PC-3 (cell line): ENCODE measurements at regions not wholly inside any gene's neighbourhood (a gene's known extent, or its start where the extent isn't known, plus 50 kb on each side); places are given as distances from the start of the nearest gene placed in this dataset.

ENCODE experiments used
- ATAC-seq: fragments of 200-7000 bp; cut with Tn5 transposase; 2 replicates; pipeline ENCODE4 v1.9.1; 2020; ENCODE audit warnings: mild to moderate bottlenecking, moderate library complexity
- BruUV-seq: library from RNA; stranded (reverse); fragments of 400-500 nt; replicated peaks from 2 replicates; lab custom pipeline; 2021; lab: Mats Ljungman, UMichigan
- CTCF ChIA-PET: fragments of 300-600 bp; sonication (Branson Sonifier 250); formaldehyde crosslinking; loops from one replicate; lab custom pipeline; 2022; ENCODE audit warnings: antibody characterized with exemption; lab: Charles Lee
- POLR2A ChIA-PET: fragments of 300-600 bp; sonication (Branson Sonifier 250); formaldehyde crosslinking; loops from one replicate; lab custom pipeline; 2022; ENCODE audit warnings: antibody characterized with exemption; ENCODE audit not compliant: unreplicated experiment; lab: Charles Lee
- DNase-seq: peaks from one replicate; pipeline ENCODE4 v3.0.0-alpha.2; 2015
- H2AFZ ChIP-seq: fragments of 300-600 bp; sonication (generic); 2 replicates; pipeline ENCODE4 v1.6.0; 2016; ENCODE audit warnings: antibody characterized with exemption, low read length
- H3F3A ChIP-seq: fragments of 300-600 bp; sonication (generic); one replicate; pipeline ENCODE4 v1.6.0; 2017; ENCODE audit warnings: antibody characterized with exemption, low read length, control low read depth, mild to moderate bottlenecking; ENCODE audit not compliant: unreplicated experiment
- H3K27ac ChIP-seq: fragments of 300-600 bp; sonication (generic); 2 replicates; pipeline ENCODE4 v1.5.1; 2016; ENCODE audit warnings: mild to moderate bottlenecking, low read length
- H3K27me3 ChIP-seq: fragments of 300-600 bp; sonication (generic); 2 replicates; pipeline ENCODE4 v1.6.1; 2016; ENCODE audit warnings: low read length, mixed read lengths
- H3K36me3 ChIP-seq: fragments of 300-600 bp; sonication (generic); 2 replicates; pipeline ENCODE4 v1.6.1; 2016; ENCODE audit warnings: low read depth, mixed run types, low read length, mixed read lengths
- H3K4me1 ChIP-seq: fragments of 300-600 bp; sonication (generic); 2 replicates; pipeline ENCODE4 v1.5.1; 2016; ENCODE audit warnings: low read length; ENCODE audit not compliant: insufficient read depth
- H3K4me2 ChIP-seq: fragments of 300-600 bp; sonication (generic); 2 replicates; pipeline ENCODE4 v1.6.0; 2016; ENCODE audit warnings: low read length
- H3K4me3 ChIP-seq: fragments of 300-600 bp; sonication (generic); 2 replicates; pipeline ENCODE4 v1.5.1; 2016; ENCODE audit warnings: mild to moderate bottlenecking, low read length, mixed read lengths
- H3K79me2 ChIP-seq: fragments of 300-600 bp; sonication (generic); 2 replicates; pipeline ENCODE4 v1.6.1; 2017; ENCODE audit warnings: low read length, mixed read lengths
- H3K9ac ChIP-seq: fragments of 300-600 bp; sonication (generic); 2 replicates; pipeline ENCODE4 v1.6.0; 2016; ENCODE audit warnings: mild to moderate bottlenecking, low read length
- H3K9me2 ChIP-seq: fragments of 300-600 bp; sonication (generic); replicated peaks from 2 replicates; pipeline ENCODE4 v1.6.1; 2016; ENCODE audit warnings: mixed run types, low read length, mixed read lengths
- H3K9me3 ChIP-seq: fragments of 300-600 bp; sonication (generic); 2 replicates; pipeline ENCODE4 v1.6.1; 2016; ENCODE audit warnings: low read length, mixed read lengths
- H4K20me1 ChIP-seq: fragments of 300-600 bp; sonication (generic); 2 replicates; pipeline ENCODE4 v1.6.1; 2016; ENCODE audit warnings: low read length, mixed read lengths
- CTCF ChIP-seq: fragments of 300-600 bp; sonication (generic); conservative IDR thresholded peaks from 2 replicates; pipeline ENCODE4 v1.5.1; 2017; ENCODE audit warnings: antibody characterized with exemption, low read depth, mild to moderate bottlenecking, low read length
- EZH2 ChIP-seq: fragments of 300-600 bp; sonication (generic); IDR thresholded peaks from one replicate; pipeline ENCODE4 v1.6.1; 2017; ENCODE audit warnings: antibody characterized with exemption, mild to moderate bottlenecking, low read length; ENCODE audit not compliant: unreplicated experiment
- EZH2phosphoT487 ChIP-seq: fragments of 300-600 bp; sonication (generic); IDR thresholded peaks from 2 replicates; pipeline ENCODE4 v1.6.1; 2018; ENCODE audit warnings: mild to moderate bottlenecking, antibody characterized with exemption, low read length, borderline replicate concordance
- intact Hi-C: fragments of 100-400 bp; cut with micrococcal nuclease; formaldehyde crosslinking; loops from 2 replicates; pipeline ENCODE4 v1.9.0; 2023

DNA sequence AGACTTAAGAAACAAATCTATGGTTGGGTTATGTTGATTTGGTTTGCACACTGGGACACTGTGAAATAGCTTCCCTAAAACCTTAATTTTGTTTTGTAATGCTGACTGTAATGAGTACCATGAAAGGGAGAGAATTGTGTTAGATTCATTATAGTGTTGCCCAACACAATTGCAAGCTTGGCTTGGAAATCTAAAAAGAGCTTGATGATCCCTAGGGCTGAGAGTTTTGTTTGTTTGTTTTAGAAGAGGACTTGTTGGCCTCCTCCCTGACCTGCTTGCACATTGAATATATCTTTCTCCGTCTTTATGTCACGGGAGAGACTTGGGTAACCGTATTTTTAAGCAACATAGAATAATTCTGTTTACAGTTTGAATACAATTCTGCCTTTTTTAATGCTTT is 410.1 kb downstream of the ARL4A start:
- Histone ChIP-seq H3K9me2 (no peaks in the 10 kb centered on the region), H2AFZ (no peak overlapping the region), H3F3A (no peaks in the 10 kb centered on the region), H3K27me3 (no peaks in the 10 kb centered on the region), H3K4me1 (peaks cover 18% of the 10 kb centered on the region), H3K9me3 (no peaks in the 10 kb centered on the region), H3K4me3 (no peak overlapping the region), H3K27ac (no peak overlapping the region), H3K4me2 (no peak overlapping the region), H3K36me3 (no peaks in the 10 kb centered on the region), H3K79me2 (no peaks in the 10 kb centered on the region), H4K20me1 (no peaks in the 10 kb centered on the region), H3K9ac (no peak overlapping the region)
- POLR2A ChIA-PET, result no interaction called here
- no peak for TF ChIP-seq EZH2phosphoT487
- no peak for TF ChIP-seq CTCF
- no peak for TF ChIP-seq EZH2
- no TSS peak for BruUV-seq
- DNase-seq (no peak), ATAC-seq (no peak)
- CTCF ChIA-PET, result no interaction called here
- intact Hi-C loops, result loop anchor here (5.0 kb wide), 1 partner anchor 45 kb away; no protein-coding TSS in a partner anchor

DNA sequence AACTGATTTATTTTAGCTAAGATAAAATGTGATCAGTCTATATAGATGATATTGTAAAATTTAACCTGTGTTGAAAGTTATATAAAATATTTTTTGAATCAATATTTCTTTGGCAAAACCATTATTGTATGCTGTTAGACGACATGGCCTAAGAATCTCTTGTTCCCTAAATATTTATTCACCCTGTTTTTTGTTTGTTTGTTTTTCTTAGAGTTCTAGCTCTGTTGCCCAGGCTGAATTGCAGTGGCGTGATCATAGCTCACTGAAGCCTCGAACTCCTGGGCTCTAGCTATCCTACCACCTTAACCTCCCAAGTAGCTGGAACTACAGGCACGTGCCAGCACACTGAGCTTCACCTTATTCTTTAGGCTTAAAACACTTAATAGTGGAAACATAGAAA is 410.7 kb downstream of the ARL4A start:
- Histone ChIP-seq H3K4me2 (no peak overlapping the region), H4K20me1 (no peaks in the 10 kb centered on the region), H3K27me3 (no peaks in the 10 kb centered on the region), H3K27ac (peak overlapping the region; percentile 61; the same call in 1 of the 2 replicates), H3K4me1 (peaks cover 18% of the 10 kb centered on the region), H3F3A (no peaks in the 10 kb centered on the region), H3K9ac (no peak overlapping the region), H3K36me3 (no peaks in the 10 kb centered on the region), H3K9me2 (no peaks in the 10 kb centered on the region), H2AFZ (no peak overlapping the region), H3K4me3 (no peak overlapping the region), H3K9me3 (no peaks in the 10 kb centered on the region), H3K79me2 (no peaks in the 10 kb centered on the region)
- DNase-seq (no peak), ATAC-seq (no peak)
- CTCF ChIA-PET, result no interaction called here
- BruUV-seq, result no TSS peak
- intact Hi-C loops, result loop anchor here (2.0 to 5.0 kb wide), 2 partner anchors 21 to 46 kb away; no protein-coding TSS in a partner anchor
- POLR2A ChIA-PET, result no interaction called here
- TF ChIP-seq EZH2phosphoT487 (no peak), CTCF (no peak), EZH2 (no peak)

GRCh38 chr7:13099154-13099795 is 411.8 kb downstream of the ARL4A start:
- H3K36me3 ChIP-seq, result no peaks in the 10 kb centered on the region
- H2AFZ ChIP-seq, result peak overlapping the region; percentile 29; the same call in 1 of the 2 replicates
- no peak overlapping the region; the same call in 1 of the 2 replicates for H3K9ac ChIP-seq
- no peak overlapping the region for H3K4me3 ChIP-seq
- H3K27me3 ChIP-seq, result no peaks in the 10 kb centered on the region
- no peak for TF ChIP-seq EZH2phosphoT487
- no peak for TF ChIP-seq EZH2
- no peak for TF ChIP-seq CTCF
- H3F3A ChIP-seq, result no peaks in the 10 kb centered on the region
- ATAC-seq (peak; percentile 97), DNase-seq (peak; percentile 86)
- H4K20me1 ChIP-seq, result no peaks in the 10 kb centered on the region
- H3K4me2 ChIP-seq, result peak overlapping the region; percentile 29
- no peaks in the 10 kb centered on the region for H3K79me2 ChIP-seq
- intact Hi-C loops, result loop anchor here (1.0 to 5.0 kb wide), 4 partner anchors 22 to 412 kb away; partner anchors contain the start of gene ARL4A
- H3K9me3 ChIP-seq, result no peaks in the 10 kb centered on the region
- BruUV-seq, result no TSS peak
- ChIA-PET POLR2A (no interaction called here), CTCF (no interaction called here)
- peaks cover 18% of the 10 kb centered on the region for H3K4me1 ChIP-seq
- H3K9me2 ChIP-seq, result no peaks in the 10 kb centered on the region
- peak overlapping the region; percentile 61 for H3K27ac ChIP-seq
